ENCODE measurements at regions not wholly inside any gene's neighbourhood (a gene's known extent, or its start where the extent isn't known, plus 50 kb on each side); places are given as distances from the start of the nearest gene placed in this dataset.

- TF ChIP-seq, protein P1, sequence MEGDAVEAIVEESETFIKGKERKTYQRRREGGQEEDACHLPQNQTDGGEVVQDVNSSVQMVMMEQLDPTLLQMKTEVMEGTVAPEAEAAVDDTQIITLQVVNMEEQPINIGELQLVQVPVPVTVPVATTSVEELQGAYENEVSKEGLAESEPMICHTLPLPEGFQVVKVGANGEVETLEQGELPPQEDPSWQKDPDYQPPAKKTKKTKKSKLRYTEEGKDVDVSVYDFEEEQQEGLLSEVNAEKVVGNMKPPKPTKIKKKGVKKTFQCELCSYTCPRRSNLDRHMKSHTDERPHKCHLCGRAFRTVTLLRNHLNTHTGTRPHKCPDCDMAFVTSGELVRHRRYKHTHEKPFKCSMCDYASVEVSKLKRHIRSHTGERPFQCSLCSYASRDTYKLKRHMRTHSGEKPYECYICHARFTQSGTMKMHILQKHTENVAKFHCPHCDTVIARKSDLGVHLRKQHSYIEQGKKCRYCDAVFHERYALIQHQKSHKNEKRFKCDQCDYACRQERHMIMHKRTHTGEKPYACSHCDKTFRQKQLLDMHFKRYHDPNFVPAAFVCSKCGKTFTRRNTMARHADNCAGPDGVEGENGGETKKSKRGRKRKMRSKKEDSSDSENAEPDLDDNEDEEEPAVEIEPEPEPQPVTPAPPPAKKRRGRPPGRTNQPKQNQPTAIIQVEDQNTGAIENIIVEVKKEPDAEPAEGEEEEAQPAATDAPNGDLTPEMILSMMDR (IDR thresholded peaks at IDR 0.05) = no peak
- TF ChIP-seq POLR2A (IDR thresholded peaks at IDR 0.05) = no peak
These were observed 78.9 kb downstream of the FAM50B start for GRCh38 chr6:3928111-3928510.
